Skeletal muscle cell (primary cell): ENCODE measurements at regions not wholly inside any gene's neighbourhood (a gene's known extent, or its start where the extent isn't known, plus 50 kb on each side); places are given as distances from the start of the nearest gene placed in this dataset.
"Not testable (repeated sequence)": the region's sequence is repeated elsewhere in the genome, so short reads cannot be mapped to it uniquely, and the experiment has no call there.

Experiments
- DNase-seq: peaks from one replicate; pipeline ENCODE4 v3.0.0-alpha.2; 2010; ENCODE audit warnings: low read depth
- H3K4me3 ChIP-seq: 2 replicates; pipeline ENCODE4 v1.5.1; 2011; ENCODE audit warnings: low read depth, mild to moderate bottlenecking, control low read depth, low read length, moderate library complexity

DNA sequence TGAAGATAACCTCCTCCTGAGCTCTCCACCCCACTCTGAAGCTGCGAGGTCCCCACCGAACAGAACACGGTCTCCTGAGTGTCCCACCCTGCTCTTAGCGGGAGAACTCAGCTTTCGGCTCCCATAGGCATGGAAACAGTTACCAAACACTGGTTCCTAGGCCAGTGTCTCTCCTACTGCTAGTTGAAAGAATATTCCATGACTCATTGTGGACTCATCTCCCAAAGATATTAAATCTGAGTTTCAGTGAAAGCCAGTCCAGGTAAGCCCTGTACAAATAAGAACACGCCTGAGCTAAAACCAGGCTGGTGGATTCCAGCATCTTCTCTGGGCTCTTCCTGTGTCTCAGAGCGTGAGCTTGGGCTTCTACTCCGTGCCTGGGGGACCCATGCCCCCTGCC, 107.5 kb upstream of the CLDN14 start:
- DNase-seq, result no peak
- H3K4me3 ChIP-seq, result no peak overlapping the region

DNA sequence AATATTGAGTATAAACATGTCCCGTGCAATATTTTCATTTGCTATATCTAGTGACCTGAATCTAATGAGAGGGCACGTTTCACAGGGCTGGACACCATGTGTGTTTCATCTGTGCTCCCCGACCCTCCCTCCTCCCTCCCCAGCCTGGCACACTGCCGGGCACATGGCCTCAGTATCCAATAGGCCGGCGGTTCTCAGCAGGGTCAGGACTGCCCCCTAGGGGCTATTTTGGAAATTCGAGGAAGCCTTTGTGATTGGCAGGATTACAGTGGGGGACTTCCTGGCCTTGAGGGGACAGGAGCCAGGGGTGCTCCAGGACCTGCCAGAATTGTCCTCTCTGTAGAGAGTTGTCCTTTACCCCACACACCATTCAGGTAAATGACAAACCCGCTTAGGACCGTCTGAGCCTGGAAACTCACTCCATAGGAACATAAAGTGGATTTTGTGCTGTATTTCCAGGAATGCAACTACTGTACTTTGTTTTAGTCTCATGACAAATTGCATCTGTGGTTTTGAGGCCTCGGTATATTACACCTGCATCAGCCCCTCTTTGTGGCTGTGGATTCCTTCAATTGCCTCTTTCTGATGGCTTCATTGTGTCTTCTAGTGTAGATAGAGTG, 109.5 kb upstream of the SIM2 start:
- DNase-seq, result no peak
- no peak overlapping the region for H3K4me3 ChIP-seq

DNA sequence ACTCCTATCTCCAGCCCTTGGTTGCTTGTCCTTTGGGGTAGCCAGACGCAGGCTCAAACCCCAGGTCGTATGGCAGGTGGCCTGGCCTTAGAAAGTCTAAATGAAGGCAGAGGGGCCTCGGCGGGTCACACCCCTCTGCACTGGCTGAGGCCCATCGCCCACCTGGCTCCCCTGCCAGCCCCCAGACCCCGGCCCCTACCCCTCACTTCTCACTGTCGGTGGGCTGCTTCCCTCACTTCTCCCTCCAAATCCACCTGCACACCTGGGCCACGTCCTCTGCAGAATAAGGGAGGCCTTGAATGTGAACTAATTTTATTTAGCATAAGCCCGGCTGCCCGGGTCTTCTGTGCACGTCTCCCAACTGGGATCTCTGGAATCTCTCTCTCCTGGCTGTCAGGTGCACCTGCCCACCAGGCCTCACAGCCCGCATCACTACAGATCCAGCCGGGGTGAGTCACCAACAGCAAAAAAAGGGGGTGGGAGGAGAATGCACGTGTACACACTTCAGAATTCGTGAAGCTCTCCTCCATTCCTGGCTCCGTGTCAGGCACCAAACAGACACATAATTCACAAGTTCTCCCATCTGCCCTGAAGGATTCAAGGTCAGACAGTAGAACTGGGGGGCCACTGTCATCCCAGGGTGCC, 107.5 kb upstream of the SIM2 start:
- no peak for DNase-seq

DNA sequence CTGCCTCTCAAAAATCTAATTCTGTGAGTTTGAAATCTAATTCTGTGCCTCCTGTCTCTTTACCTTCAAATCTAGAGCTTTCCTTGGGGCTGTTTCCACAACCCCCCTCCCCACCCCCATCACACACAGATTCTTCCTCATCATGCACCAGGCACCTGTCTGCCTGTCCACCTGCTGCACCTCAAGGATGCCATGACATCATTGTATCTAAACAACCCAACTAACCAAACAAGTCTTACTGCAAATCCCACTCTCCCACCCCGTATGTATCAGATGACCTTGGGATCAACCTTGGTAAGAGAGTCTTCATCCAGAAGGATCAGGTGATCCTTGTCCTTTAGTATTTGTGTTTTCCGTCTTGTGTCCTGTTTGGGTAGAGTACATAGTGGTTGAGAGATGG, 102.7 kb upstream of the SIM2 start:
- H3K4me3 ChIP-seq, result no peak overlapping the region

More for the DNA sequence above, 107.5 kb upstream of the SIM2 start:
- H3K4me3 ChIP-seq, result no peak overlapping the region

DNA sequence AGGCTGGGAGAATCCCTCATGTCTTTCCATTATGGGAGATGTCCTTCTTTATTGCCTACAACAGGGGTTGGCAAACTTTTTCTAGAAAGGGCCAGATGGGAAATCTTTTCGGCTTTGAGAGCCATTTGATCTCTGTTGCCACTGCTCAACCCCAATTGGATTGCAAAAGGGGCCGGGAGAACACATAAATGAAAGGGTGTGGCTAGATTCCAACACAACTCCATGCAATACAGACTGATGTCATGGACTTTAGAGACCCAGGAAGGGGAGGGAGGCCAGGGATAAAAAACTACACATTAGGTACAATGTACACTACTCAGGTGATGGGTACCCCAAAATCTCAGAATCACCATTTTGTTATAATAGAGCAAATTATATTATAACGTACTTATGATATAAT, 97.6 kb upstream of the SIM2 start:
- no peak for DNase-seq
- H3K4me3 ChIP-seq, result no peak overlapping the region

More for the DNA sequence above, 102.7 kb upstream of the SIM2 start:
- no peak for DNase-seq

DNA sequence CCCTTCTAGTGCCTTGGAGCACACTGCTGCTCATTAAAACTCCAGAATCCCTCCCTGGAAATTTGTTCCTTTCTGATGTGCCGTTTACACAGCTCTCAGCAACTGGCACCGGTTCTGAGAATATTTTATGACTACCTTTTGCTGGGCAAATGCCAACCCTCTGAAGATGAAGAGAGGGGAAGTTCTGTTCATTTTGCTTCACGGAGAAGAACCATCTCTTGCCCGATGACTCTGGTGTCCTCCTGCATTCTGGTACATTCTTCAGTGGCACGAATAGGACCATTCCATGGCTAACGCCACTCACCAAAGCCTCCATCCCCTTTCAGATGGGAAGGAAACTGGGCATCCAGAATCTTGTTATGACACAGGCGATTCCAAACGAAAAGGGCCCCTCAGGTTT, 96.2 kb upstream of the SIM2 start:
- no peak for DNase-seq
- no peak overlapping the region for H3K4me3 ChIP-seq

DNA sequence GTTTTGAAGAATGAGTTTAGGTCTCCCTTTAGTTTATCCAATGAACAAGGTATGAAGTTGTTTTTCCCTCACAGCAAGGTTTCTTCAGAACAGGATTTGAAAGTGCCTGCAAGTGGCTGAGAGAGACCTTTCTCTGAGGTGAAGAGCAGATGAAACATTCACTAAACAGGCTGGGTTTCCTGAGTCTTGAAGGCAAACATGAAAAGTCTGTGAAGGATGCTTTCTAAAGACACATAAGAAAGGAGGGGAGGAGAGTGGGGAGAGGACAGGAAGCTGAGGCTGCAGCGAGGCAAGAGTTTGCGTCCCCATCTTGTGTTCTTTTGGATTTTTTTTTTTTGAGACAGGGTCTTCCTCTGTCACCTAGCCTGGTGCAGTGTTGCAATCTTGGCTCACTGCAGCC, 95.7 kb upstream of the SIM2 start:
- DNase-seq, result no peak
- H3K4me3 ChIP-seq, result no peak overlapping the region

DNA sequence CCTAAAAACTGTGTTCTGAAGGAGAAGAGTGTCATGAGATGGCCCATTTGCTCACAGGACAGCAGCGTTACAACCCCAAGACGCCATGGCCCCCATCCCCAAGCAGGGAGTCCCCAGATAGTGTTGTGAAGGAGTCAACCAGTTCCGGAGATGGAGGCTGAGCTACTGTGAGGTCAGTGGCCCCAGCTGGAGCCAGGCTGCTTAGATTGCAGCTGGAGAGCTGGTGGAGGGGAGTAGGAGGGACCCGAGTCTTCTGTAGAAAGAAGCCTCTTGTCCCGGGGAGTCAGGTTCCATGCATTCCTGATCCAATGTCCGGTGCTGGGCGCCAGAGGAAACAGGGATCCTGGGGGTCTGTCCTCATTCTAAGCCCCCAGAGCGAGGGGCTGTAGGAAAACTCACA, 93.5 kb upstream of the SIM2 start:
- no peak overlapping the region for H3K4me3 ChIP-seq
- DNase-seq, result no peak

DNA sequence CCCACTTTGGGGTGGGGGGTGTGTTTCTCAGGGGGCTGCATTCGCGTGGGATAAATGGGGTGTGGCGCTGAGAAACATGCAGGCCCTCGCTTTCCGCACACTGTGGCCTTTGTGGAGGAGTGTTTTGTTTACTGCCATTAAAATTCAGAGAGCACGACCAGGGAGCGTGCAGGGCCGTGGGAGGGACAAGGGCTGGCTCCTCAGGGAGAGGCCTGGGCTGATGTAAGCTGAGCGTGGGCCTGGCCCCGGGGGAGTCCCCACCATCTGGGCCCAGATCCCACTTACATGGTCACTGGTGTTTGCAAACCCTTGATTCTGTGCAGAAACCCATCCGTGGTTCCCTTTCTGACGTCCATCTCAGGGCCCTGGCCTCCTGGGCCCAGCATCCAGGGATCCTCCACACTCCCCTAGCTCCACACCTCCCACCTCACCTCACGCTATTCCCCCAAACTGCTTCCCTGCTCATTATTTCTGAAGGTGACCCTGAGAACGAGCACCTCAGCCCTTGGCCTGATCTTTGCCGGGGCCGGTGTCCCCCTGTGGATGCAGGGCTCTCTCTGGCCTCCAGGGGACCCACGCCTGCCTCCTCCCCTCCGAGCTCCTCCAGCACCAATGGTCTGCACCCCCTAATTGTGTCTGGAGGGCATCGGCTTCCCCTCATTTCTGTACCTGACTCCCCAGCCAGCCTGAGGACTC, 92.5 kb upstream of the SIM2 start:
- DNase-seq, result no peak
- H3K4me3 ChIP-seq, result no peak overlapping the region

DNA sequence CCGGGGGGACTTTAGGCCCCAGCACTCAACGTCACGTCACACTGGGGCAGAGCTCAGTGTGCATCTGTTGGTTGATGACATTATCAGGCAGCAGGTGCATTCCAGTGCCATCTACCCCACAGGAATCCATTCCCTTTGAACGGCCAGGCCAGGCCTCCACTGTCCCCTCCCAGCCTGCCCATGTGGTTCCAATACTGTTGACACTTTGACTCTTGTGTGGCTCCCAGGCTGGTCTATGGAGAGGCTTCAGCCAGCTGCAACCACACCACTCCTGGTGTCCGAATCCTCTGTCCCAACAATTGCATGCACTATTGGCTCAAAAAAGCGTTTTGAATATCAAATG, 92.0 kb upstream of the SIM2 start:
- no peak for DNase-seq
- H3K4me3 ChIP-seq, result no peak overlapping the region

DNA sequence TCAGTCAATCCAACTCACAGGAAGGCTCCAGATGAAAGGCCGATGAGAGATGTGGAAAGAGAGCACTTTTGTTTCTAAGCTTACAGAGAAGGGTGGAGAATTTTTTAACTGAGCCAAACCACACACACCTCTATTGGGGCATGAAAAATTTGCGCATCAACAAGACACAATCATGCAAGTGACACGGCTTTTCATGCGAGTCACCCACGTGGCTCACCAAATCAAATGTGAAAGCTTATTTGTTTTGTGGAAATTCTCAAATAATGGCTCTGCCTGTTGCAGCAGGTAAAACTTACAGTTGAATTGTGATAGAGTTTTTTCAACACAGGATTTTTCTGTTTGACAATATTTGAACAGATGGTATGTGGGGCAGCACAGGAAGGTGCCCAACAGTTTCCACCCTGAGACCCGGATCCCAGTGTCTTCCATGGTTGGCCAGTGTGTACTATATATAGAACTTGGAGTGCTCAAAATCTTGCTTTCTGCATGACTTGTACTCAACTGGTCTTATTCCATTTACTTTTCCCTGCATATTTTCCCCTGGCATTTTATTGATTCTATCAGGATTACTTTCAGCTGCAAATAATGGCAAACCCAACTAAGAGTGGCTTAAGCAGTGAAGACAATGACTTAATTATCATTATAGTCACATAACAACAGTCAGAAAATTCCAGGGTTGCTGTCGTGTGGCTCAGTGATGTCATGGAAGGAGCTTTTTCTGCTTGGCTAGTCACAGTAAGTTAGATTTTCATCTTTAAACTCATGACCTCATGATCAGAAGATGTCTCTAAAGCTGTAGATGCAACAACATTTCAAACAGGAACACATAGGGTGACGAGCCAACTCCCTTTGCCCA, 90.6 kb upstream of the SIM2 start:
- H3K4me3 ChIP-seq, result no peak overlapping the region
- DNase-seq, result no peak

DNA sequence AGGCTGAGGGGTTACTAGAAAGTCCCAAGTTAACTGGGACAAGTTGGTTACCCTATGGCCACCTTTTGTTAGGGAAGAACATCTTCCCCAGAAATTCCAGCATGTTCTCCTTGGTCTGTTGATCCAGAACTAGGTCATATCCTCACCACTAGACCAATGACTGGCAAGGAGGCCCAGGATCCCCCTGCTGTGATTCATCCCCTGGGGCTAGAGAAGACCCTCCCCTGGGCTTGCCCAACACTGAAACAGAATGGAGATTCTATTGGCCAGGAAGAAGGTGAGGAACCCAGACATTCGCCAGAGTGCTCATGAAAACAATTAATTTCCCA, 90.1 kb upstream of the SIM2 start:
- no peak overlapping the region for H3K4me3 ChIP-seq
- no peak for DNase-seq

DNA sequence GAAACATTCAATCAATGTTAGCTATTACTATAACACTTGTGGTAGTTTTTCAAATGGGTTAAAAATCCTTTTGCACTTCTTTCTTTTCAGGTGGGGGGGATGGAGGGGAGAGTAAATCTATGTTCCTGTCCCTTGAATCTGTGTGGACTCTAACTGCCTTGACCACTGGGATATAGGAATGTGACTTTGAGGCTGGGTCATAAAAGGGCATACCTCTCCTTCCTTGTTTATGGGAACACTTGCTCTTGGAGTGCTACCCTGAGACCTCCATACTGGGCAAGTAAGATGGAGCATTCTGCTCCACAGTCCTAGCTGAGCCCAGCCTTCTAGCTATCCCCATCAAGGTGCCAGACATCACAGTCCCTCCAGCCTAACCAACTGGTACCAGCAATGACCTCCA, 89.3 kb upstream of the SIM2 start:
- DNase-seq, result no peak
- H3K4me3 ChIP-seq, result no peak overlapping the region

DNA sequence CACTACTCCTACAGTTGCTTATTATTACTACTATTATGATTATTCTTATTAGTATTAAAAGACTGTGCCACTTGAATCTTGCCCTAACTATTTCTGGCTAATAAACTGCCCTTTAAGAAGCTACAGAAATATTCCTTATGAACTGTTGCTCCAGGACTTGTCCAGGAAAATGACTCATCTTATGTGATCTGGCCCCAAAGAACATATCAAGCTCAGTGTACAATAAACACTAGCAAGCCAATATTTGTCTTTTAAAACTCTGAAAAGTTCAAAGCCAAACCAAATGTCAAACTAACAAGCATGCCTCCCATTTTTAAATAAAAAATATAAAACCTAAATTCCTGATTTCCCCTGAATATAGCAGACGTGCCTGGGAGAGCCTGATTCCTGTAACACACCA, 88.7 kb upstream of the SIM2 start:
- H3K4me3 ChIP-seq, result no peak overlapping the region
- no peak for DNase-seq

DNA sequence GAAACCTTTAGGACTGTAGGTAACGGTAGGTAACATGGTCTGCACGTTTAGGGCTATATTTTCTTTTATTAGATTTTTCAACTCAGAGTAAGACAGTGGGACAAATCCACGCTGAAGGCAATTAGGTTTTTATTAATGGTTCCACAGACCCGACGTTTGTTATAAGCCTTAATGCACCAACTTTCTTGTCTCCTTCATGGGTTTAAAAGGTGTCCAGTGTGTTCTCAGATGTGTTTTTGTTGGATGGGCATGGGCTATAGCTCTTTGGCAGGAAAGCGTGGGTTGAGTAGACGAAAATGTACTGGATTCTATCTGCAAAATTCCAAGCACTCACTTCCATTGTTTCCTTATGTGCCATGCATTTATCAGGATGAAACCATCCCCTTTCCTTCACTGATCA, 88.0 kb upstream of the SIM2 start:
- no peak for DNase-seq
- H3K4me3 ChIP-seq, result no peak overlapping the region

DNA sequence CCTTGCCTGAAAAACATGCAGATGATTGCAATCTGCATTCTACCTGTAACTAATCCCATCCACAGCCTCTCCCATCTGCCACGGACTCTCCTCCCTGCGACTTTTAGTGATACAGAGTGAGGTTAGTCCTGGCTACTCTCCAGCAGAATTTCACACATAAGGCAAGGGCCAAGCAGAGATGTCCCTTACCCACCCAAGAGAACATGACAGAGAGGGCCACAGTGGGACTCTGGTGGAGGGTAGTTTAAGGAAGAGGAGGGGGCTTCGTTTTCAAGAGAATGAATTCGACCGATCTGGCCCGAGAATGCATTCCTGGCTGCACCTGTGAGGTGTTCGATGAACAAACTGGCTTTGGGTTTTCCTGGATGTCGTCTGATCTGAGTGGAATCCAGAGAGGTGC, 87.5 kb upstream of the SIM2 start:
- no peak for DNase-seq
- no peak overlapping the region for H3K4me3 ChIP-seq

DNA sequence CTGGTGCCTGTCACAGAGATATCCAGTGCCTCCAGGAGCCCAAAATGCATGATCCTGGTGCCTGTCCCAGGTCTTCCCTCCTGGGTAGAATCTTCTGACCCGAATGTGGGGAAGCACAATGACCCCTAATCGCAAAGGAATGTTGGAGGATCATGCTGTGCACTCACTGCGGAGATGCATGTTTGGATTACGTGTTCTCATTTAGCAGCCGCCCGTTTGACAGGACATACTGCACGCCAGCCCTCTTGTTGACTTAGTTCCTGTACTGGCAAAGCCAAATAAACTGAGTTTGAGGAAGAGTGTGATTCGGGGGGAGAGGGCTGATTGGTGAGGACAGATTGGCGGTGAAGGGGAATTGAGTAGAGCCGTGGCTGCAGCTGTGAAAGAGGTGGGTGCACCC, 85.9 kb upstream of the SIM2 start:
- no peak for DNase-seq
- H3K4me3 ChIP-seq, result no peak overlapping the region

DNA sequence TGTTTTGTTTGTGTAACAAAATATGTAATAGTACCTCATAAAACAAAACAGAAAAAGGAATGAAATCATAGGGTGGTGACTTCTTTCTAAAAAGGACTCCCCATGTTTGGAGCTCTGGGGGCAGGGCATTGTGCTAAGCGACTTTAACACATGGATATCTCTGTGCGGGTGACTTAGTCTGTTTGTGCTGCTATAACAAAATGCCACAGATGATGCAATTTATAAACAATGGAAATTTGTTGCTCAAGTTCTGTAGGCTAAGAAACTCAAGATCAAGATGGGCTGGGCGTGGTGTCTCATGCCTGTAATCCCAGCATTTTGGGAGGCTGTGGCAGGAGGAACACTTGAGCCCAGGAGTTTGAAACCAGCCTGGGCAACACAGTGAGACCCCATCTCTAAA, 85.4 kb upstream of the SIM2 start:
- no peak for DNase-seq
- no peak overlapping the region for H3K4me3 ChIP-seq

DNA sequence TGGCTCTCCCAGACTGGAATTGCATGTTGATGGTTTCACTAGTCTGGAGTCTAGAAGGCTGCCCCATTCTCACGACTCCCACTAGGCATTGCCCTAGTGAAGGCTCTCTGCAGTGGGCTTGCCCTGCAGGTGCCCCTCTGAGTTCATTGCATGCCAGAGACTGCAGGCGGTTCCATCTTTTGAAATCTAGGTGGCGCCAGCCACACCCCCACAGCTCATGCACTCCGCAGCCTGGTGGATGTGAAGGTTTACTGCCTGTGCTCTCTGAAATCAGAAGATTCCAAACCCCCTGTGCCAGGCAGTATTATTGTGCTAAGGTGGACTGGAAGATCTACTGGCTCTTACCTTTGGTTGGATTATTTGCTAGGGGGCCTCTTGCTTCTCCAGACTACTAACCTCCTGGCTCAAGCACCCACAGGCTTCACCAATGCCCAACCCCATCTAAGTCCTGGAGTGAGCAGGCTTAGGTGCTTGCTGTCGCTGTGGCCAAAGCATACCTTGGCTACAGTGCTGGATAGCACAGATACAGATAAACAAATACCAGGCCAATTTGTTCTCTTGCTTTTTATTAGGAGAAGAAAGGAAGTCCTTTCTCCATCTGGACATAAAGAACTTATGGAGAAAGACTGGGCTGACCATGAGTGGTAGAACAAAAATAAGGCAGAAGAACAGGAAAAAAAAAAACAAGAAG, 83.5 kb upstream of the SIM2 start:
- H3K4me3 ChIP-seq, result no peak overlapping the region
- no peak for DNase-seq

DNA sequence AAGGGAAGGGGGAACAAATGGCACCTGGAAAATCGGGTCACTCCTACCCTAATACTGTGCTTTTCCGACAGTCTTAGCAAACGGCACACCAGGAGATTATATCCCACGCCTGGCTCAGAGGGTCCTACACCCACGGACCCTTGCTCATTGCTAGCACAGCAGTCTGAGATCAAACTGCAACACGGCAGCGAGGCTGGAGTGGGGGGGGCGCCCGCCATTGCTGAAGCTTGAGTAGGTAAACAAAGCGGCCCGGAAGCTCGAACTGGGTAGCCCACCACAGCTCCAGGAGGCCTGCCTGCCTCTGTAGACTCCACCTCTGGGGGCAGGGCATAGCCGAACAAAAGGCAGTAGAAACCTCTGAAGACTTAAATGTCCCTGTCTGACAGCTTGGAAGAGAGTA, 82.1 kb upstream of the SIM2 start:
- H3K4me3 ChIP-seq, DNase-seq: not testable (repeated sequence)
